ENCODE measurements at regions not wholly inside any gene's neighbourhood (a gene's known extent, or its start where the extent isn't known, plus 50 kb on each side); places are given as distances from the start of the nearest gene placed in this dataset.

DNA sequence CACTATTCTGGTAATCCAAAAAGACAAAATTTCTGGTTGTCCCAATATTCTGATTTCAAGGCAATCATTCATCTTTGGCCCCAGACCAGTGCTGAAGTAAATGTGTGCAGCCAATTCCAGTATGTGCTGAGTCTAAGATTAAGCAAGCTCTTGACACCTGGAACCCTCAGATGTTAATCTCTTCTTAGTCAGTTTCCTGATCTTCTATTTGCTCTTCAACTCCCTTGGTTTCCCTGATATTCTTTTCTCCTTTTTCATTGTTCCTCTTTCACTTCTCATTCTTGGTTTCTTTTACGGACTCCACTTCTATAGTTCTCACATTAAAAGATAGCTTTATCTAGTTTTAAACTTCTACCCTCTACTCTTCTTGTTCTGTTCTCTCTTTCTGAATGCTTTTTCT, 445.7 kb upstream of the FANCL start:
- DNase-seq = no peak

DNA sequence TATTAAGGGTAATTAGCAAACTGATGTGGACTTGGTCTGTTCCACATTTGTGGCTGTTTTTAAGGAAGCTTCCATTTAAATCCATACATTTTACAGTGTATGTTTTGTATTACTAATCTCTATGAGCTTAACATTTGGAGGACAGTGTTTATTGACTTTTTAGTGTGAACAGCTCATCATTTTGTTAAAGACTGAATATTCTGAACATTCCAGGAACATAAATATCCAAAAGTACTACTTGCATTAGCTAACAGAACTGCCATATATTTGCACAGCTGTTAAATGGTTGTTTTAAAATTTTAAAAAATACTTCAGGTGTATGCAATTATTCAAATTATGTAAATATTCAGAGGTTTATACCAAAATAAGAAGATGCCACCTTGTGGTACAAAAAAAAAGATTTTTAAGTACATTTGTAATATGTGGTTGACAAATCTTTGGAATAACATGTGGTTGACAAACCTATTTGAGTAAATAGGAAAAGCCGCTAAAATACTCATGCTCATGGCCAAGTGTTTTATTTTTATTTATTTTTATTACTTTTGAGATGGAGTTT, 439.7 kb upstream of the FANCL start:
- DNase-seq = no peak

DNA sequence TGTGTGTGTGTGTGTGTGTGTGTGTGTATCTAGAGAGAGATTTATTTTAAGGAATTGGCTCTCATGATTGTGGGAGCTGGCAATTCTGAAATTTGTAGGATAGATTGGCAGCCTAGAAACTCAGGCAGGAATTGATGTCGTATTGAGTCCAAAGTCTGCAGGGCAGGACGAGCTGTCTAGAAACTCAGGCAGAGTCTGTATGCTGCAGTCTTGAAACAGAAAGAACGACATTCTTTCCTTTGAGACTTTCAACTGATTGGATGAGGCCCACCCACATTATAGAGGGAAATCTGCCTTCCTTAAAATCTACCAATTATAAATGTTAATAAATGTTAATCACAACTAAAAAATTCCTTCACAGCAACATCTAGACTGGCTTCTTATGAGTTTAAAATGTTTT, 436.6 kb upstream of the FANCL start:
- DNase-seq = no peak

- no peak for DNase-seq
Measured at GRCh38 chr2:58671675-58672074, 430.6 kb upstream of the FANCL start.

- no peak for DNase-seq
Measured at GRCh38 chr2:58669998-58670397, 428.9 kb upstream of the FANCL start.

GRCh38 chr2:58667137-58667774, 426.1 kb upstream of the FANCL start:
- no peak for DNase-seq

DNA sequence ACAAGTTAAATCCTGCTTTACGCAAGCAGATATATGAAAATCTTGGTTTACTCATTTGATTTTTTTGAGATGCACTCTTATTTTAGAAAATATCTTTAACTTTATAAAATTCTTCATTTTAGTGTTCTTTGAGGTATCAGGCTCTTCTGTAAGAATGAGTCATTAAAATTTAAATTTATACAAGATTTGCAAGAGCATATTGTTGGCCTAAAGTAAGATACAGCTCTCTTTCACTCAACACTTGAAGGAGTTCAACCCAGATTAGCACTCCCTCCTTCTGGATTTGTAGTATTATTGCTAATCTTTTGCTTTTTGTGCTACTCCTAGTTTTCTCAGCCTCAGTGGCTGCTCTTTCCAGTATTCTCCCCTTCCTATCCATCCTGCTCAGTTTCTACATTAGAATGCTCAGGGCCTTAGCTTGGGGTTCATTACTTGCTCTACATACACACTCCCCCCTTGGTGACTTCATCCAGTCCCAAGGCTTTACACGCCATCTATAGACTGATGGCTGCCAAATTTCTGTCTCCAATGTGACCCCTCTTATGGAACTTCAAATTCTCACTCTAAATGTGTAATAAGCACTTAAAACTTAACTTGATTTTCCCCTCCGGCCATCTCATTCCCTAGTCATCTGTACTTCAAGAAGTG, 425.3 kb upstream of the FANCL start:
- DNase-seq = no peak

GRCh38 chr2:58665154-58665553, 424.0 kb upstream of the FANCL start:
- DNase-seq = no peak

GRCh38 chr2:58664523-58665151, 423.5 kb upstream of the FANCL start:
- no peak for DNase-seq

GRCh38 chr2:58660046-58660445, 418.9 kb upstream of the FANCL start:
- DNase-seq = no peak

DNA sequence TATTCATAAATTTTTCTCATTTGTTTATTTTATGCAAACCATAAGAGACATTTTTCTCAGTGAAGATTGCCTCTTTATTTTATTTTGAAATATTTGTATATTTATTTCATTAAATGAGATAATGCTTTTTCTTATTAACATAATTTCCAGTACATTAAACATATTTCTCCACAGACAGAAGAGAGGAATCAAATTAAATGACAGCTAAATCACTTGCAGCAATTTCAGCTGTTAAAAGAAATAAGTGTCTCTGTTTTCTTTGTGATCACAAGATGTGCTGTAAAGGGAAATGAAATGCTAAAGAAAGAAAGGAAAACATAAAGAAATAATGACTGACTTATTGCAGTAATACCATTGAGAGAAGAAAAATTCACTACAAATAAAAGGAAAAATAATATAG, 414.0 kb upstream of the FANCL start:
- no peak for DNase-seq

- DNase-seq = no peak
Measured at GRCh38 chr2:58651930-58652329, 410.8 kb upstream of the FANCL start.

- DNase-seq = no peak
Measured at GRCh38 chr2:58650781-58651180, 409.7 kb upstream of the FANCL start.

DNA sequence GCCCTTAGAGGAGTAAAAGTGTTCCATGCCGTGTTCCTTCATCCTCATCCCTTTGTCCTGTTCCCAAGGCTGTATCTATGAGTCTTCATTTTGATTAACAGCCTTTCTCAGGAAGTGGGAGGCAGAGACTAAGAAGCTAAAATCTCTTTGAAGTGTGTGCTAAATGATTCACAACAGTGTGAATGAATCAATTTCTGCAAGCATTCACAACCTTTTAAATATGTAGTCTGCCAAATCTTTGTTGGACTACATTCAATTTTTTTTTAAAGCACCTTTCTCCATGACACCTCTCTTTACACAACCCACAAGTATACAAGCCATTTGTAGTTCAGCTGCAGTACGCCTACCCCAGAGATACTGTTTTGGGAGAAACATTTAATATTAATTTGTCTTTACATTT, 408.6 kb upstream of the FANCL start:
- DNase-seq = no peak

DNA sequence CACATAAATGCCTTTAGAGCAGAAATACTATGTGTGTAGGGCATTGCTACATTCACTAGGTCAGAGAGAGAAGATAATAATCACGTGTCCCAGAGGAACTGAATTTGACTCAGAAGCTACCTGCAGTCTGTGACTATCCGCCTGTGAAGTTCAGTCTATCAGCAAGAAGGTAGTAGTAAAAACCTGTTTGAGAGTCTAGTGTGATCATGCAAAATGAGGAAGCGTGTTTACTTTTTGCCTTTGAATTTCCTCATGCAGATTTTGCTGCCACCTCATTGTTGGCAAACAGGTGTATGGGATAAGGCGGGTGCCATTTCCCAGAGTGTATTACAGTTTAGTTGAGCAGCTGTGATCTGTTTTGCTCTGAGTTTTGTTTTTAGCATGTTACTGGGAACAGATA, 403.9 kb upstream of the FANCL start:
- no peak for DNase-seq

GRCh38 chr2:58644451-58644850, 403.3 kb upstream of the FANCL start:
- DNase-seq = no peak

DNA sequence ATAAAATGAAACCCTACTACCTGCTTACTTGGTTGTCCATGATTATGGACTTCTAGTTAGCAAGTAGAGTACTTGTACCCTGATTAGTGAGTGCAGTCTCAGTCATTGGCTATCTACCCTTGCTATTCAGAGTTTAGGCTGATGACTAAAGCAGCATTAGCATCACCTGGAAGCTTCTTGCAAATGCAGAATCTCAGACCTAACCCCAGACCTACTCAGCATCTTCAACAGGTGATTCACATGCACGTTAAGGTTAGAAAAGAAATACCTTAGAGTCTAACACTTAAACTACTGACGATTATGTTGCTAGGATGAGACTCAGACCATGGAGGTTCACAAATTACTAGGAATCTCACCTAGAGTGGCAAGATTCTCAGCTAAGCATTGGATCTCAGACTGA, 399.9 kb upstream of the FANCL start:
- DNase-seq = no peak

- no peak for DNase-seq
Measured at GRCh38 chr2:58640042-58640441, 398.9 kb upstream of the FANCL start.

GRCh38 chr2:58638256-58638805, 397.2 kb upstream of the FANCL start:
- no peak for DNase-seq

- DNase-seq = no peak
Measured at GRCh38 chr2:58636872-58637271, 395.7 kb upstream of the FANCL start.

GRCh38 chr2:58635801-58636375, 394.8 kb upstream of the FANCL start:
- no peak for DNase-seq

DNA sequence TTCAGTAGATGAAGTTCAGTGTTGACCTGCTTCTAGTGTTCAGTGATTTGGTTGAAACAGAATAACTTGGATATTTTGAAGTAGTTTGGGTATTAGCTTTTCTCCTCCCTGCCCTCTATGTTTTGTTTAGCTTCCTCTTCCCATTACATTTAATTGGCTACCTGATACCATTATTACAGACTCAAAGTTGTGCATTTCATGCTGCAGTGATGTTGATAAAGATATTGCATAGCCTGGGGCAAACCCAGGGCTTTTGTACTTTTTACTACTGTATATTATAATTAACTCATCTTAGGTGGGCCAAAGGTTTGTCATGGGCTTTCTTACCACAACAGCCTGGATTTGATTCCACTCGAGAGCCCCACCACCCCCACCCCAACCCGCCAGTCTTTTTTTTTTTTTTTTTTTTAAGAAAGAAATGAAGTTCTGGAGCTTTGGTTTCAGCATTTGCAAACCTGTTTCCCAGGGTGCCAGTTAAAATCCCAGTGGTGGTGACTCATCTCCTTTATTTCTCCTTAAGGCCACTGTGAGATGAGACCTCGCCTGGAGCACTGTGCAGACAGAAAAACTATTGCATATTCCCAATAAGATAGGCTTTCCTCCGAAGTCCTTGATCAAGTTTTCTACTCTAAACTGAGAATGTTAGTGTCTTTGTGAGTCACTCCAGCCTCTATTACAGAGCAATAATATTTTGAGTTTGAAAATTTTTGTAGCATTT, 393.7 kb upstream of the FANCL start:
- no peak for DNase-seq

Measured in central memory CD4-positive, alpha-beta T cell (primary cell).